ENCODE measurements at regions not wholly inside any gene's neighbourhood (a gene's known extent, or its start where the extent isn't known, plus 50 kb on each side); places are given as distances from the start of the nearest gene placed in this dataset.

GRCh38 chr10:78251016-78251385 is 217.3 kb downstream of the RPS24 start:
- no peak for TF ChIP-seq REST (IDR thresholded peaks at IDR 0.05; ENCODE audit: low read depth)
- no peak for TF ChIP-seq CTCF (IDR thresholded peaks at IDR 0.05 in 2 of 3, conservative IDR thresholded peaks at IDR 0.05 in 1 of 3; ENCODE audit: borderline replicate concordance in 1 of 3, insufficient read depth in 1 of 3, low read depth in 2 of 3, low read length in 2 of 3)
- TF ChIP-seq POLR2A (IDR thresholded peaks at IDR 0.05; ENCODE audit: borderline replicate concordance, extremely low read depth, insufficient read depth, insufficient read length), result no peak
- TF ChIP-seq EZH2 (IDR thresholded peaks at IDR 0.05), result no peak
- TF ChIP-seq SIN3A (IDR thresholded peaks at IDR 0.05; ENCODE audit: low read depth), result no peak
- no peak for TF ChIP-seq SRF (IDR thresholded peaks at IDR 0.05; ENCODE audit: low read depth)

Measured in HCT116 (cell line).